ENCODE measurements at regions not wholly inside any gene's neighbourhood (a gene's known extent, or its start where the extent isn't known, plus 50 kb on each side); places are given as distances from the start of the nearest gene placed in this dataset.

DNA sequence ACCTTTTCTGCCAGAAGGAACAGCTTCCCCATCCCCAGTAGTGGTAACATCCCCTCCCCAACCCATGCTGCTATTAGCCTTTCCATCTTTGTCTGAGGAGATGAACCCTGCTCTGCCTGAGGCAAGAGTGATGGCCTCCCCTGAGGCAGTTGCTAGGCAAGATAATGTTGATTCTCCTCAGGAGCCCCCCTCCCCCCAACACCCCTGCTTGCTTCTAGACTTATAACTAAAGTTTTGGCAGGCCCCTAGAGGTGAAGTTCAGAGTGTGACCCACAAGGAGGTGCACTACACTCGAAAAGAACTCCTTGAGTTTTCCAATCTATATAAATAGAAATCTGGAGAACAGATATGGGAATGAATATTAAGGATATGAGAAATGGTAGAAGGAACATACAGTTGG lies 962.5 kb downstream of the ADGRL3 start:
- DNase-seq (ENCODE audit: low read depth, low spot score) (no peak), ATAC-seq (no peak)
- TF ChIP-seq SIN3A (IDR thresholded peaks at IDR 0.05; ENCODE audit: borderline replicate concordance, insufficient read depth, low read depth, low read length) = no peak
- no peak for TF ChIP-seq TCF7L2 (IDR thresholded peaks at IDR 0.05; ENCODE audit: low read depth, low read length)
- no peak for TF ChIP-seq REST (IDR thresholded peaks at IDR 0.05; ENCODE audit: insufficient read depth in 1 of 2, low read depth in 2 of 2, low read length in 1 of 2)
- no peak for TF ChIP-seq POLR2AphosphoS5 (IDR thresholded peaks at IDR 0.05; ENCODE audit: low read depth, low read length)
- no peak for TF ChIP-seq CTCF (IDR thresholded peaks at IDR 0.05)
- Histone ChIP-seq H3K4me3 (ENCODE audit: low read depth in 2 of 2, low read length in 2 of 2) (no peak overlapping the region), H3K27me3 (ENCODE audit: control insufficient read depth, insufficient read depth, low read length) (no peaks in the 10 kb centered on the region), H3K36me3 (ENCODE audit: control insufficient read depth, insufficient read depth, low read length) (no peaks in the 10 kb centered on the region), H3K27ac (ENCODE audit: low read length) (no peak overlapping the region), H3K4me1 (ENCODE audit: control insufficient read depth, insufficient read depth, low read length) (no peaks in the 10 kb centered on the region), H3K9me3 (ENCODE audit: control insufficient read depth, insufficient read depth, low read depth, low read length) (no peaks in the 10 kb centered on the region)
- no TSS peak for BruUV-seq (replicated peaks)
- in situ Hi-C loops (cut with HindIII; ENCODE audit: low pct_unique_long_range_greater_than_20kb, low sequenced_read_pairs) = no loop called here
- POLR2A ChIA-PET = no interaction called here
- intact Hi-C loops (cut with micrococcal nuclease; ENCODE audit: unreplicated experiment) = no loop called here
- CTCF ChIA-PET = no interaction called here

- DNase-seq (ENCODE audit: low read depth, low spot score) (no peak), ATAC-seq (no peak)
- Histone ChIP-seq H3K9me3 (ENCODE audit: control insufficient read depth, insufficient read depth, low read depth, low read length) (no peaks in the 10 kb centered on the region), H3K27me3 (ENCODE audit: control insufficient read depth, insufficient read depth, low read length) (no peaks in the 10 kb centered on the region), H3K4me3 (ENCODE audit: low read depth in 2 of 2, low read length in 2 of 2) (no peak overlapping the region), H3K36me3 (ENCODE audit: control insufficient read depth, insufficient read depth, low read length) (no peaks in the 10 kb centered on the region), H3K27ac (ENCODE audit: low read length) (no peak overlapping the region), H3K4me1 (ENCODE audit: control insufficient read depth, insufficient read depth, low read length) (no peaks in the 10 kb centered on the region)
- intact Hi-C loops (cut with micrococcal nuclease; ENCODE audit: unreplicated experiment) = no loop called here
- in situ Hi-C loops (cut with HindIII; ENCODE audit: low pct_unique_long_range_greater_than_20kb, low sequenced_read_pairs) = no loop called here
- no TSS peak for BruUV-seq (replicated peaks)
- ChIA-PET CTCF (no interaction called here), POLR2A (no interaction called here)
- TF ChIP-seq SIN3A (IDR thresholded peaks at IDR 0.05; ENCODE audit: borderline replicate concordance, insufficient read depth, low read depth, low read length) (no peak), TCF7L2 (IDR thresholded peaks at IDR 0.05; ENCODE audit: low read depth, low read length) (no peak), CTCF (IDR thresholded peaks at IDR 0.05) (no peak), POLR2AphosphoS5 (IDR thresholded peaks at IDR 0.05; ENCODE audit: low read depth, low read length) (no peak), REST (IDR thresholded peaks at IDR 0.05; ENCODE audit: insufficient read depth in 1 of 2, low read depth in 2 of 2, low read length in 1 of 2) (no peak)
Measured at GRCh38 chr4:62161446-62161845, 961.3 kb downstream of the ADGRL3 start.

Data from Panc1 (cell line).